Nucleus accumbens (tissue), 56 donors: ENCODE measurements at regions not wholly inside any gene's neighbourhood (a gene's known extent, or its start where the extent isn't known, plus 50 kb on each side); places are given as distances from the start of the nearest gene placed in this dataset.
"Not testable (repeated sequence)": the region's sequence is repeated elsewhere in the genome, so short reads cannot be mapped to it uniquely, and the experiment has no call there.

Experiments used
- DNase-seq, 56 donors: peaks; one replicate each; lab custom pipeline; 2025; lab: John Stamatoyannopoulos, UW

- DNase-seq = no peak
These were observed 99.5 kb downstream of the FMR1NB start for GRCh38 chrX:148080593-148080992.

DNA sequence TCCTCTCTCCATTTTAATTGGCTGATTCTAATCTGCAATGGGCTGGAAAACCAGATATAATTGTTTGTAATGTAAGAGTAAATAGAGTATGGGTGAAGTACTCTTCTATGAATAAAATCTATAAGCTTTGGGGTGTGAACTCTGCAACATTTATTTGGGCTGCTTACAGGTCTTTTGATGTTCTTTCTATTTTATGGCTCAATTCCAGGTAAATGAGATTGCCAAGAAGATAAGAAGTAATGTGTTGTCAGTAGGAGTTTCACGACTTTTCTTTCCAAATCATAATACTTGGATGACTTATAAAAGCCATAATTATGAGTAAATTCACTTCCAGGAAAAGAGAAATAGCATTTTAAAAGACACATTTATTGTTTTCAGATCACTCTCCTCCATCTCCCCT is 103.5 kb downstream of the FMR1NB start:
- no peak for DNase-seq

DNA sequence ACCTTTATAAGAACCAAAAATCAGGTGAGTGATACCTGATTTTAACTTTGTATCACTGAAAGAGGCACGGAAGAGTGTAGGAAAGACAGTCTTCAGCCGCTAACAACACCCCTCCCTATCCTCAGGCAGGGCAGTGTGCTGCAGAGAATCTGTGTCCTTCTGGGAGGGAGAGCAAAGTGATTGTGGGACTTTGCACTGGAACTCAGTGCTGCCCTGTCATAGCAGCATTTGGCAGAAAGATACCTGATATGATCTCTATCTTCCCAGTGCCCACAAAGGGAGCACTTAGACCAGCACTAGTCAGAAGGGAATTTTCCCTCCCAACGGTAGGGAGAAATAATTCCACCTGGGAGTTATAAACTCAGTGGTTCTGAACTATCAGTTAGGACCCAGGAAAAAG is 139.0 kb downstream of the FMR1NB start:
- DNase-seq = no peak

DNA sequence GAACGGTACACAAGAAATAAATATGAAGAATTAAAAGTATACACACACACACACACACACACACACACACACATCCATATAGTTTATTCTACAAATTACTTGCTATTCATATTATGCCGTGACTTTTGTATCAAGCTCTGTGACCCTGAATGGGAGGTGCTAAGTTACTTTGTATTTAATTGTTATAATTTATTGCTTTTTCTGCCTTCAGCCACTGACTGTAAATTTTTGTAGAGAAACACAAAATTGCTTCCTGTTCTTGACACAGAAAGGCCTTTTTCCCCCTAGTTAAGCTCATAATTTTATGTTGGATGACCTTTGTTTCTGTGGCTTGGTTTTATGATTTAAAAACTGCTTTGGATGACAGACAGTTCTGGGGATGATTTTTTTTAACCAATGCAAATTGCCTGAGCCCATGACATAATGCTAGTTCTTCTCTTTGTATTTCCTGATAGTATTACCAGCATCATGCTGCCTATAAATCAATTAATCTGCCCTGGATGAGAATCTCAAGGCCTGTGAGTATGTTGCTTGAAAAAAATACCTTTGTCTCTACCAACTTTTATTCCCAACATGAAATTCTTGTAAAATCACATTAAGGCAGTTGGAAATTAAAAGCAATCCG is 140.0 kb downstream of the FMR1NB start:
- DNase-seq = no peak

GRCh38 chrX:148128872-148129505 is 147.9 kb downstream of the FMR1NB start:
- DNase-seq = not testable (repeated sequence)

DNA sequence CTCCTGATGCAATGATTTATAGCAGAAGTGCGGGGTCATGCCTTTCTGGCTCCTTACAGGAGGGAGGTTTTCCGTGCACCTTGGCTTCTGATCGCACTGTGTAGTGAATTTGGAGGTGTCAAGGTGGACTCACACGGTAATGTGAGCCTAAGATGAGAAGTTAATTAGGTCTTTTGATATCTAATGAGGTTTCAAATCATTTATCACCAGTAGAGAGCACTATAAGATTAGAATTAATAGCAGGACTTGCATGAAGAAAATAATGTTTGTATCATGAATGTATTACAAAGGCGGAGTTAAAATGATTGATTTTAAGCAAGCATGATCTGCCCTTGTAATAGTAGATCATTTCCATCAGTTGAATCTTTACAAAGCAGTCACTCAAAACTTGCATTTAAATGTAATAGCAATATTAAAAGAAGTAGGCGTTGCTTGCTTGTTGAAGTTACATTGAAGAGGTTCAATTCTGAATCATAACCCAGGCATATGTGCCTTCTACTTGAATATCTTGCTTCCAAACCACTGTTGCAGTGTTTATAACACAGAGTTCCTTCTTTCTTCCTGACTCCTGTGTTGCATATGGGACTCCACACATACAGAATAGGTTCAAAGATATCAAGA is 152.1 kb downstream of the FMR1NB start:
- peak in 1 of 56 donors; percentile 0 for DNase-seq

GRCh38 chrX:148134578-148134977 is 153.4 kb downstream of the FMR1NB start:
- no peak for DNase-seq

GRCh38 chrX:148135738-148136137 is 154.6 kb downstream of the FMR1NB start:
- DNase-seq = no peak

GRCh38 chrX:148146121-148146520 is 165.0 kb downstream of the FMR1NB start:
- no peak for DNase-seq

DNA sequence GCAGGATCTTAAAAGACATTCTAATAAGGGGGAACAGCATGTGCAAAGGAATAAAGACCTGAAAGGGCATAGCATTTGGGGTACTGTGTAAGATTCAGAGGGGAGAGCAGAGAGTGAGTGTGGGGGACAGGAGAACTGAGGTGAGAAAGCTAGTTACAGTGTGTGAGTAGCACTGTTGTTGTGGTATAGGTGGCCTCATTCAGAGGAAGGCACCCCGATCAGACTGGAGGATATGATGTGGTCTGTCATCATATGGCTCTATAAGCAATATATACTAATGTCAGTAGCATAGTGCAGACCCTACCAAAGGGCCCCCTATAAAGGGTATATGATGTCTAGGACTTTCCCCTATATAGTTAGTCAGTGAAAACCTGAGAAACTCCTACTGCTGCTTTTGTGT is 175.8 kb downstream of the FMR1NB start:
- DNase-seq = no peak

DNA sequence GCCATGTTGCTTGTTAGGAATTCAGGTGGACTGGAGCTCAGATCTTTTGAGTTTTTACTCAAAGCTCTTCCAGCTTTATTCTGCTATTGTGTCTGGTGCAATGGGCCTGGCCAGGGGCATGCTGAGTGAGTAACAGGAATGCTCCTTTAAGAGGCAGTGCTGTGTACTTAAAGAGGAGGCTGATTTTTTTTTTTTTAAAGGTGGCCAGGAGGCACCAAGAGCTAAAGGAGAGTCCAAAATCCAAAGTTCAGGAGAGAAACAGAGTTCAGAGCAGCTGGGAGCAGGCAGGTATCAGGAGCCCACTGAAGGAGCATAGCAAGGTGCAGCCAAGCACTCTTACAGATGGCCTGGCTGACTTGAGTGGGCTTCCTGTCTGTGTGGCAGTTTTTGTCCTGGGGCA is 178.7 kb downstream of the FMR1NB start:
- no peak for DNase-seq

- DNase-seq = no peak
These were observed 180.6 kb downstream of the FMR1NB start for GRCh38 chrX:148161701-148162100.

DNA sequence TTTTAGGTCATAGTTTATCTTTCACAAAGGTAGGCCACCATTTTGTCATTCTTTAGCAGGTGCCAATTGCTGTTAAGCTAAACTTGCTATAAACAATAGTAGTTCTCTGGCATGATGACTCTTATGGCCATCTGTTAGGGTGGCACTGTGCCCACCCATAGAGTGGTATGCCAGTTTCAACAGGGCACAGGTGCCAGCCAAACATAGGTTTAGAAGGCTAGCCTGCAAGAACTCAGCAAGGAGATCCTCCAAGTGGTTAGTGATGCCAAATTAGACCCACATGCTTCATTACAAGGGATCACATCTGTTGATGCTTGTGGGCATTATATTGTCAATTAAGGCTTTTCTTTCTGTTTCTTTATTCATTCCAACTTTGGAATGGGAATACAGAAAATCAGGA is 204.5 kb downstream of the FMR1NB start:
- DNase-seq = no peak

DNA sequence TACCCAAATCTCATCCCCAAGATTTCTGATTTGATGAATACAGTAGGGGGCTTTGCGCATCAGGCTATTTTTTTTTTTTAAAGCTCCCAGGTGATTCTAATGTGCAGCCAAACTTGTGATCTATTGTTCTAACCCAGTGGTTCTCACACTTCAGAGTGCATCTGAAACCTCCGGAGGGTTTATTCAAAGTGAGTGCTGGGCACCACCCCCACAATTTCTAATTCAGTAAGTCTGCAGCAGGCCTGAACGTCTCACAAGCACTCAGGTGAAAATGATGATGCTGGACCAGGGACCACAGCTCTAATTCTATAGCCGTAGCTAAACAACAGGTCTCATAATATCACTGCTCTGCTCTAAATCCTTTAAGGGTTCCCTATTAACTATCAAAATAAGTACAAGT is 211.4 kb downstream of the FMR1NB start:
- no peak for DNase-seq

GRCh38 chrX:148193759-148194158 is 212.6 kb downstream of the FMR1NB start:
- no peak for DNase-seq

- DNase-seq = no peak
These were observed 222.4 kb downstream of the FMR1NB start for GRCh38 chrX:148203531-148203930.

- DNase-seq = no peak
These were observed 223.1 kb downstream of the FMR1NB start for GRCh38 chrX:148204195-148204594.

- DNase-seq = no peak
These were observed 233.6 kb downstream of the FMR1NB start for GRCh38 chrX:148214786-148215185.

GRCh38 chrX:148215726-148216125 is 234.6 kb downstream of the FMR1NB start:
- DNase-seq = no peak

DNA sequence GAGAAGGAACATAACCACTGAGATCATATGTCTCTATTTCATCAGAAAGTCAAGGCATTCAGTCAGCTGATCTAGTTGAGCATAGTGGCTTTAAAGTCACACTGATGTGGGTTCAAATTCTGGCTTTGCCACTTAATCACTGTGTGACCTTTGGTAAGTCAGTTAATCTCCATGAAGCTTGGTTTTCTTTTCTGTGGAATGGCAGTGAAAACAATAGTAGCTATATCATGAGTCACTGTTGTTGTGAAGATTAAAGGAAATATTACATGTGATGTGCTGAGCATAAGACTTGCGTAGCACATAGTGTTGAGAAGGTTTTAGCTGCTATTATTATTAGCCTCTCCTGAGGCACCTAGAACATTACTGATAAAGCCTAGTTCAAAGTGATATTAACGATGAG is 242.2 kb downstream of the FMR1NB start:
- no peak for DNase-seq

- DNase-seq = no peak
These were observed 247.4 kb downstream of the FMR1NB start for GRCh38 chrX:148228521-148228920.

GRCh38 chrX:148229801-148230303 is 248.7 kb downstream of the FMR1NB start:
- DNase-seq = no peak
